Choroid plexus epithelial cell (primary cell): ENCODE measurements at regions not wholly inside any gene's neighbourhood (a gene's known extent, or its start where the extent isn't known, plus 50 kb on each side); places are given as distances from the start of the nearest gene placed in this dataset.

ENCODE experiments used
- DNase-seq: peaks from one replicate; pipeline ENCODE4 v3.0.0-alpha.2; 2010; ENCODE audit warnings: low read depth
- H3K4me3 ChIP-seq: 2 replicates; pipeline ENCODE4 v1.5.1; 2011; ENCODE audit warnings: low read depth, mild to moderate bottlenecking, control low read depth, low read length, moderate library complexity
- TF ChIP-seq, protein P1 (sequence below): conservative IDR thresholded peaks from 2 replicates; pipeline ENCODE4 v1.5.1; 2011; ENCODE audit warnings: low read depth, mild to moderate bottlenecking, control low read depth, inconsistent platforms, low read length, moderate library complexity

DNA sequence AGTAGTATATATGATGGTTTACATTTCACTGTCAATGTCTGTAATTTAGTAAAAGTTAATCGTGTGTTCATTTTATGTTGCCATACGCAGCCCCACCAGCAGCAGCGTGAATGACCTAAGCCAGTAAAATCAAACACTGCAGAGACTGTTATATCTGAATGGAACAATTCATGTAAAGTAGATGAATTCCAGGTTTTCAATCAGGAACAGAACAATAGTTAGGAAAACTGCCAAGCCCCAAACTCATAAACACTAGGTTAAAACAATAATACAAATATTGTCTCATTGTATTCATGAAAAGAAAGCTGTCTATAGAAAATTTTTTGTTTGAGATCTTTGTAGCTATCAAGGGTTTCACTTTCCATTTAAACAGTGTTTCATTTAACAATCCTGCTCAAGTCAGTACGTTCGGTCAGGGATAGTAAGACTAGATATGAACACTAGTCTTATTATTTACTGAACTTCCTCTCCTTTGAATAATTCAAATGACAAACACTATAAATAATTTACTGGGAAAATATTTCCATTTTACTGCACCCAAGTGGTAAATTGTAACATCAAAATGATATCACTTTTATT is 256.8 kb upstream of the FLRT2 start:
- peak; percentile 19 for DNase-seq
- TF ChIP-seq, protein P1, sequence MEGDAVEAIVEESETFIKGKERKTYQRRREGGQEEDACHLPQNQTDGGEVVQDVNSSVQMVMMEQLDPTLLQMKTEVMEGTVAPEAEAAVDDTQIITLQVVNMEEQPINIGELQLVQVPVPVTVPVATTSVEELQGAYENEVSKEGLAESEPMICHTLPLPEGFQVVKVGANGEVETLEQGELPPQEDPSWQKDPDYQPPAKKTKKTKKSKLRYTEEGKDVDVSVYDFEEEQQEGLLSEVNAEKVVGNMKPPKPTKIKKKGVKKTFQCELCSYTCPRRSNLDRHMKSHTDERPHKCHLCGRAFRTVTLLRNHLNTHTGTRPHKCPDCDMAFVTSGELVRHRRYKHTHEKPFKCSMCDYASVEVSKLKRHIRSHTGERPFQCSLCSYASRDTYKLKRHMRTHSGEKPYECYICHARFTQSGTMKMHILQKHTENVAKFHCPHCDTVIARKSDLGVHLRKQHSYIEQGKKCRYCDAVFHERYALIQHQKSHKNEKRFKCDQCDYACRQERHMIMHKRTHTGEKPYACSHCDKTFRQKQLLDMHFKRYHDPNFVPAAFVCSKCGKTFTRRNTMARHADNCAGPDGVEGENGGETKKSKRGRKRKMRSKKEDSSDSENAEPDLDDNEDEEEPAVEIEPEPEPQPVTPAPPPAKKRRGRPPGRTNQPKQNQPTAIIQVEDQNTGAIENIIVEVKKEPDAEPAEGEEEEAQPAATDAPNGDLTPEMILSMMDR: no peak
- no peak overlapping the region for H3K4me3 ChIP-seq

DNA sequence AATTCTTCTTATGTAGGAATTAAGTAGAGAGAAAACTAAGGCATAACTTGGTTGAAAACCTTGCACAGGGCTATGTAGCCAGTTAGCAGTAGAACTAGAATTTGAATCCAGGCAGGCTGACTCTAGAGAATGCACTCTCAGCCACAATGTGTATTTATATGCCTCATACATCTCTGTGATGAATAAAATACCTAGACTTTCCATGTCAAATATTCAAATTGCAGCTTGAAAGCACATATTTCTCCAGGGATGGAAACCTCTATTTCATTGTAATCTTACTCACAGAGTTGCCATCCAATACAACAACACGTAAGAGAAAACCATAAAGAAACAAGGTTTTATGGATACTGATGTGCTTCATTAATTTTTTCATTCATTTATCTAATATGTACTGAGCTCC is 256.0 kb upstream of the FLRT2 start:
- TF ChIP-seq, protein P1: no peak
- no peak overlapping the region for H3K4me3 ChIP-seq
- DNase-seq: no peak

DNA sequence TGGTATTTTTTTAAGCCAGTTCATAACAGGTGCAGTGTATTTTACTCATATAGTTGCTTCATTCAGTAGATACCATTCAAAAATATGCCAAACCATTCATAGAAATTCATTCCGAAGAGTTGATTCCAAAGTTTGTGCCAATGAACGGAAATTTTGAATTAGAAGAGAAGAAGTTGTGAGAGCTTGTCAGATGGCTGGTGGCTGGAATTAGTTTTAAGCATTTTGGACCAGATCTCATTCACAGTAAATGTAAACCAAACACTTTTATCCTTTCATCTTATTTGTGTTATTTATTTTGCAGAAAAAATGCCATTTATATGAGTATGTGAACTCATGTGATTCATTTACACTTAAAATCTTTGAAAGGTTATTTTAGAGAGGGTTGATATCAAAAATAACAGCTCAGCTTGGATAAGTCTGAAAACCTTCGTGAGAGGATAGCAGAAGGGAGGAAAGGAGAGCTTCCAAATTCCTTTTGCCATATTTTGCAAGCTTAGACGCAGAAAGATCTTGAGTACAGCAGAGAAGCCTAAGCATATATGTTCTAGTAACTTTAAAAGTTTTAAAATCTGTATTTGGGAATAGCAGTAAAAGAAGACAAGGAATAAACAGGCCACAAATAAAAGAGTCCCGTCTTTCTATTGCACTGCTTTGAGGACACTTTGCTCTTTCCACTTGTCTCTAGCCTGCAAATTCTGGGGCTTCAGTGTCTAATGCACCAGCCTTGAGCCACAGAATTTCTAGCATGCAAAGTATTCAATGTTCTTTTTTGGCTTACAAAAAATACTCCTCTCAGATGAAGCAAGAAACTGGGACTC is 253.6 kb upstream of the FLRT2 start:
- no peak overlapping the region for H3K4me3 ChIP-seq
- DNase-seq: no peak
- TF ChIP-seq, protein P1: no peak

DNA sequence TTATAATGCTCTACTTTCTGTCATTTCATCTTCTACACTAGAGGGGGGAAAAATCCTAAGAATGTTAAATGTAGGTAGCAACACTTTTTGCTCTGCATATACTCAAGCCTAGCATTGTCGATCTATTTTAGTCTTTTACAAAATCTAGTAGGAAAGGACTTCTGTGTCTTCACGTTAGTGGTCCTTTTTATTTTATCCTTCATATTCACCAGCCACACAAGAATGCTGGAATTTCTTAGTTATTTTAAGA is 253.0 kb upstream of the FLRT2 start:
- TF ChIP-seq, protein P1: no peak
- peak; percentile 27 for DNase-seq

DNA sequence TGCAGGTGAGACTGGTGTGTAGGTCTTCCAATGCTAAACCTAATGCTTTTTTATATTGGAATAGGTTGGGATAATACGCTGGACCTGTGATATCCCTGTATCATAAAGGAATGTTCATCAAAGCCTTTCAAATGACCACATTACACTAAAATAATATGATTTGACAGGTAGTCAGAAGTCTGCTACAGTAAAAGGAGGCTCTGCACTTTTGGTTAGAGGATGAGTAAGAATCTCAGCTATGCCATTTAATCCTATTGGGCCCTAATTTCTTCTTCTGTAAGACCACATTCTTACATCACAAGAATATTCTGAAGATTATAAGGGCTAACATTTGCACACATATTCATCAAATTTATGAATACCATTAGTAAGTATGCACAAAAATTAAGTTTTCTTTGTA is 250.5 kb upstream of the FLRT2 start:
- no peak for DNase-seq
- H3K4me3 ChIP-seq: no peak overlapping the region
- TF ChIP-seq, protein P1: no peak

More for the DNA sequence above, 253.0 kb upstream of the FLRT2 start:
- H3K4me3 ChIP-seq: no peak overlapping the region

DNA sequence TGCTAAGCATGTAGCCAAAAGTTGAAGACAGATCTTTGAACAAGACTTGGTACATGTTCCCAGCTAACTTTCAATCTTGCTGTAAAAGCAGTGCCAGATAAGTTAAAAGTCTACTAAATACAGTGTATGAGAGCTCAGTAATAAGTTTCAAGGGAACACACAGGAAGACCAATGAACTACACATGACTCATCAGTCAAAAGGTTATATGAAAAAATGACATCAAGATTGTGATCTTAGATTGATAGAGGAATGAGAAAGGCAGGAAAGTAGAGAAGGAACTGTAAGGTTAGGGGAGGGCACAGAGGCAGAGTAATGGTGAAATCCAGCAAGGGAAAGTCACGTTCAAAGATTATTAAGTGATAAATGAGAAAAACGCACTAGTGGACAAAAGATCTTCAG is 249.9 kb upstream of the FLRT2 start:
- TF ChIP-seq, protein P1: no peak
- H3K4me3 ChIP-seq: no peak overlapping the region
- peak; percentile 18 for DNase-seq

DNA sequence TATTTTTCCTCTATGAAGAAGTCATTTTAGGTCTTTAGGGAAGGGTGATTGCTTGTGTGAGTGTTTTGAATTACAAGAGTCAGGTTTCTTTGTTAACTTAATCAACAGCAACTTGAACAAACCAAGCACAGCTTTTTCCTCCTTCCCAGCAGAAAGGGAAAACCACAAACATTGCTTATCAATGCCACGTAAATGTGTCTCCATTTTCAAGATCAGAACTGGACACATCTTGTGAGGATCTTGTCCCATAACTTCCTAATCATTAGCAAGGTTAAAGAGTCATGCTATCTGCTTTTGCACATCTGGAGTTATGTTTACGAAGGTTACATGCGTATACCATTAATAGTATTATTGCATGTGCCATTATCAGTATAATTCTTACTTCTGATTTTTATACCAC is 248.0 kb upstream of the FLRT2 start:
- TF ChIP-seq, protein P1: no peak
- H3K4me3 ChIP-seq: no peak overlapping the region
- DNase-seq: peak; percentile 26
